NCI-H748 (cell line): ENCODE measurements at regions not wholly inside any gene's neighbourhood (a gene's known extent, or its start where the extent isn't known, plus 50 kb on each side); places are given as distances from the start of the nearest gene placed in this dataset.
"Not testable (repeated sequence)": the region's sequence is repeated elsewhere in the genome, so short reads cannot be mapped to it uniquely, and the experiment has no call there.

Source experiments
- DNase-seq: peaks from one replicate; lab custom pipeline; 2025; ENCODE audit not compliant: unreplicated experiment; lab: John Stamatoyannopoulos, UW

DNA sequence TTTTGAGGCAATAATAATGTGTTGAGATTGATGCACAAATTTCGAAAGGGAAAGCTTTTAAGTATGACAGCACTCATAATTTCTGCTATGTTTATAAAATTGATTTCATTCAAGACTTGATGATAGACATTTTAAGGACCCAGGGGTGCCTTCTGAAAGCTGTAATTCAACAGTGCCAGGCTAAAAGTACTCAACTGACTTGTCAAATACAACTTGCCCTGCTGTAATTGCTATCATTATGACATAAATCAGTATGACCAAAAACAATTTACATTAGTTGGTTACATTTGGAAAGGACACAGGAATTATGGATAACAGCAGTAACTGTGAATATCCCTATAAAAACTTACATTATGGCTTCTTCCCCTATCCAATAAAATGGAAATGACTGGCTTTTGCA lies 178.9 kb downstream of the MMUT start:
- peak; percentile 70 for DNase-seq

DNA sequence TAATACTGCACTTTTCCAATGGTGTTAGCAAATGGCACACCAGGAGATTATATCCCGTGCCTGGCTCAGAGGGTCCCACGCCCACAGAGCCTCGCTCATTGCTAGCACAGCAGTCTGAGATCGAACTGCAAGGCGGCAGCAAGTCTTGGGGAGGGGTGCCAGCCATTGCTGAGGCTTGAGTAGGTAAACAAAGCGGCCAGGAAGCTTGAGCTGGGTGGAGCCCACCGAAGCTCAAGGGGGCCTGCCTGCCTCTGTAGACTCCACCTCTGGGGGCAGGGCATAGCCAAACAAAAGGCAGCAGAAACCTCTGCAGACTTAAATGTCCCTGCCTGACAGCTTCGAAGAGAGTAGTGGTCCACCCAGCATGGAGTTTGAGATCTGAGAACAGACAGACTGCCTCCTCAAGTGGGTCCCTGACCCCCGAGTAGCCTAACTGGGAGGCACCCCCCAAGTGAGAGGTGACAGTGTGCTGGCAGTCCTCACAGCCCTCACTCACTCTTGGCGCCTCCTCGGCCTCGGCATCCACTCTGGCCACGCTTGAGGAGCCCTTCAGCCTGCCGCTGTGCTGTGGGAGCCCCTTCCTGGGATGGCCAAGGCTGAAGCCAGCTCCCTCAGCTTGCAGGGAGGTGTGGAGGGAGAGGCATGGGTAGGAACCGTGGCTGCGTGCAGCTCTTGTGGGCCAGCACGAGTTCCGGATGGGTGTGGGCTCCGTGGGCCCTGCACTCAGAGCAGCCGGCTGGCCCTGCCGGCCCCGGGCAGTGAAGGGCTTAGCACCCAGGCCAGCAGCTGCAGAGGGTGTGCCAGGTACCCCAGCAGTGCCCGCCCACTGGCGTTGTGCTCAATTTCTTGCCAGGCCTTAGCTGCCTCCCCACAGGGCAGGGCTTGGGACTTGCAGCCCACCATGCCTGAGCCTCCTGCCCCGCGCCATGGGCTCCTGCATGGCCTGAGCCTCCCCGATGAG lies 188.0 kb downstream of the MMUT start:
- DNase-seq = not testable (repeated sequence)

- DNase-seq = no peak
Observed at GRCh38 chr6:49269190-49269589, 193.9 kb downstream of the MMUT start.

GRCh38 chr6:49264909-49265308 lies 198.1 kb downstream of the MMUT start:
- peak; percentile 57 for DNase-seq

- DNase-seq = no peak
Observed at GRCh38 chr6:49264496-49264895, 198.6 kb downstream of the MMUT start.

DNA sequence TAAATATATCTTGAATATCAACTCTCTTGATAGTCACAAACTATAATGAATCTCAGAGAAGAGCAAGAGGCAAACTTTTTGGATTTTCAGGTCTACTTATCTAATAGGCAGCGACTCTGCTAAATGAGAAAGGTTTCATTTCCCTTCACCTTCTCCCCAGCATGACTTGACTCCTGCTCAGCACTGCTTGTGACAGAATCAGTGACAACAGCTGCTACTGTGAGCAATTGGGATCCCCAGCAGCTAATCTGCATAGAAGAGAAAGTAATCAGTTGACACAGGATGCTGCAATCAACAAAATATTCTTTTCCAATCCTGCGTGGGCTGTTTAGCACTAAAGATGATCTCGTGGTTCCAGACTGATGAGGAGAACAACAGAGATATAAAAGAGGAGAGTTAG lies 205.5 kb downstream of the MMUT start:
- no peak for DNase-seq

- DNase-seq = no peak
Observed at GRCh38 chr6:49255335-49255734, 207.7 kb downstream of the MMUT start.

DNA sequence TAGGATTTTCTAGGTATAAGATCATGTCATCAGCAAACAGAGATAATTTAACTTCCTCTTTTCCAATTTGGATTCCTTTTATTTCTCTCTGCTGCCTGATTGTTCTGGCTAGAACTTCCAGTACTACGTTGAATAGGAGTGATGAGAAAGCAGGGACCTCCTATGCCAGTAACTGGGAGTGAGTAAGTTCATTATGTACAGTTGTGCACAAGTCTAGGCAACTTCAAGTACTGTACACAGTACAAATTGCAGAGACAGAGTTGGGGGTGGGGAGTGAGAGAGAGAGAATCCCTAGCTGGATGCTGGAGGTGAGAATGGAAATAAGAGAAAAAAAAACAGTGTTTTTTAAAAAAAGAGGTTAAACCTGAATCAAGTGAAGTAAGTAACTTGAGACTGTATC lies 210.2 kb downstream of the MMUT start:
- DNase-seq = no peak

- DNase-seq = no peak
Observed at GRCh38 chr6:49233483-49233882, 229.6 kb downstream of the MMUT start.

- no peak for DNase-seq
Observed at GRCh38 chr6:49225471-49225870, 237.6 kb downstream of the MMUT start.

- no peak for DNase-seq
Observed at GRCh38 chr6:49220293-49220692, 242.8 kb downstream of the MMUT start.

DNA sequence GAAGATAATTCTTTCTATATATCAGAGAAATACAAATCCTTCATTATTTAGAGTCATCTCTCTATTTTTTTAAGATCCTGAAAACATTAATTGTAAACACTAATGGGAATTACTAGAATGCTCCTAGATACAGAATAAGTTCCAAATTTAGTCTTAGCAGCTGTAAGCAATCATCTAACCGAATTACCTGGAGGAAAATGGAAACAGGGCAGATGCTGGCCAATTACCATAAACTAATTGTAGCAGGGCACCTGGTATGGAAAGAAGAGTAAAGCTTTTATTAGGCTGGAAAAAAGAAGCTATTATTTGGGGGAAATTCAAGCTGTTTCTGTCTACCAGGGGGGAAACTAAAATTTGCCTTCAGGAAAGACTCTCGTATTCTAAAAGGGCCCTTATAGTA lies 257.5 kb downstream of the MMUT start:
- peak; percentile 91 for DNase-seq

GRCh38 chr6:49202924-49203536 lies 260.0 kb downstream of the MMUT start:
- DNase-seq = no peak

DNA sequence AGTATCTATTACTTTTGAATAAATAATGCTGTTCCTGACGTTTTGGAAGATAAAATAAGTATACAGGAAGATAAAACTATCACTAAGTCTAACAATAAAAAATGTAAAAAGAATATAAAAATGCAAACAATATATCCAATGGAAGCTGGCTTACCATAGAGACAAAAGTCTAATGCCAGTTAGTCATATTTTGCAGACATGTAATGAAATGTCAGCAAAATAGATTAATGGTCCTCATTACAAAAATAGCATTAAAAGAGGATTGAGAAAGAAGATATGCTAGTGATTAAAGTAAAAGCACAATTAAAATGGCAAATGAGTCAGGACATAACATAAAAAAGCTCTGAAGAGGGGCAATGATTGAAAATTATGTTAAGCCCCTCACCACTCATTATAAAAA lies 265.0 kb downstream of the MMUT start:
- no peak for DNase-seq

DNA sequence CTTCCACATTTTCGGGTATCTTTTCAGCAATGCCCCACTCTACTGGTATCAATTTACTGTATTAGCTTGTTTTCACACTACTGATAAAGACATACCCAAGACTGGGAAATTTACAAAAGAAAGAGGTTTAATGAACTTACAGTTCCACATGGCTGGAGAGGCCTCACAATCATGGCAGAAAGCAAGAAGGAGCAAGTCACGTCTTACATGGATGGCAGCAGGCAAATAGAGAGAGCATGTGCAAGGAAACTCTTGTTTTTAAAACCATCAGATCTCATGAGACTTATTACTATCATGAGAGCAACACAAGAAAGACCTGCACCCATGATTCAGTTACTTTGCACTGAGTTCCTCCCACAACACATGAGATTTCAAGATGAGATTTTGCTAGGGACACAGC lies 300.7 kb downstream of the MMUT start:
- not testable (repeated sequence) for DNase-seq

DNA sequence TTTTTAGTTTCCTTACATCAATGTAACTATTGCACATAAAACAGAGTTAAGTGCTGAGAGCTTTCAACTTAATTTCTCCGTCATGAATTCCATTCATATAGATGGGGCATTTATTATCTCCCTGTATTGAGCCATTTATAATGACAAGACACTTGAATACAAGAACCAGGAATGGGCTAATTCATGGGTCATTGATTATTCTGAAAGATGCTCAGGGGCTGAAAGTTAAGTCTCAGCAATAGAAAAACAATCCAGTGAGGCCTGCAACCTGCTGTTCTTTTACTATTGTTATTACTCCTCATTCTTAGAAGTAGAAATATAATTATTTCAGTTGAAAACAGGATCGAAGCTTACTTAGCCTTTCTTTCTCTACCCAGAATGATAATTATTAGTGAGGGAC lies 307.7 kb downstream of the MMUT start:
- no peak for DNase-seq

DNA sequence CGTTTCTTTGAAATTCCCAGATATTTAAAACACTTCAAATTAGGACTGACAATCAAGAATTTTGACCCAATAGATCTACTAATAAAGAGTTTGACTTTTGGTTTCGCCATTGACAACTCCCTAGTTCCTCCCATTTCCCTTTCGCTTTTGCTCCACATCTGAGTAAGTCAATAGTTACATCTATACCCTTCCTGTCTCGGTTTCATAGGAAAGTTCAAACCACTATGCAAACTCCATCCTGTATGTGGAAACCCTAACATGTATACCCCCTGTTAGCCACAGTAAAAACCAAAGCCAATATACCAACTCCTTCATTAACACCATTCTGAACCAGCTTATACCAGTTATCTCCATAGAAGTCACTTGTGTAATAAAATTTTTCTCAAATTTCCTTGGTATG lies 311.1 kb downstream of the MMUT start:
- DNase-seq = no peak

- DNase-seq = no peak
Observed at GRCh38 chr6:49151461-49151860, 311.6 kb downstream of the MMUT start.

GRCh38 chr6:49151033-49151432 lies 312.0 kb downstream of the MMUT start:
- no peak for DNase-seq

DNA sequence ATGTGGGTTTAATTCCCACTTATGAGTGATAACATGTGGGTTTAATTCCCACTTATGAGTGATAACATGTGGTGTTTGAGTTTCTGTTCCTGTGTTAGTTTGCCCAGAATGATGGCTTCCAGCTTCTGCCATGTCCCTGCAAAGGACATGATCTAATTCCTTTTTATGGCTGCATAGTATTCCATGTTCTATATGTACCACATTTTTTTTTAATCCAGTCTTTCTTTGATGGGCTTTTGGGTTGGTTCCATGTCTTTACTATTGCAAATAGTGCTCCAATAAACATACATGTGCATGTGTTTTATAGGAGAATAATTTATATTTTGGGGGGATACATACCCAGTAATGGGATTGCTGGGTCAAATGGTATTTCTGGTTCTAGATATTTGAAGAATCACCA lies 317.8 kb downstream of the MMUT start:
- DNase-seq = no peak

DNA sequence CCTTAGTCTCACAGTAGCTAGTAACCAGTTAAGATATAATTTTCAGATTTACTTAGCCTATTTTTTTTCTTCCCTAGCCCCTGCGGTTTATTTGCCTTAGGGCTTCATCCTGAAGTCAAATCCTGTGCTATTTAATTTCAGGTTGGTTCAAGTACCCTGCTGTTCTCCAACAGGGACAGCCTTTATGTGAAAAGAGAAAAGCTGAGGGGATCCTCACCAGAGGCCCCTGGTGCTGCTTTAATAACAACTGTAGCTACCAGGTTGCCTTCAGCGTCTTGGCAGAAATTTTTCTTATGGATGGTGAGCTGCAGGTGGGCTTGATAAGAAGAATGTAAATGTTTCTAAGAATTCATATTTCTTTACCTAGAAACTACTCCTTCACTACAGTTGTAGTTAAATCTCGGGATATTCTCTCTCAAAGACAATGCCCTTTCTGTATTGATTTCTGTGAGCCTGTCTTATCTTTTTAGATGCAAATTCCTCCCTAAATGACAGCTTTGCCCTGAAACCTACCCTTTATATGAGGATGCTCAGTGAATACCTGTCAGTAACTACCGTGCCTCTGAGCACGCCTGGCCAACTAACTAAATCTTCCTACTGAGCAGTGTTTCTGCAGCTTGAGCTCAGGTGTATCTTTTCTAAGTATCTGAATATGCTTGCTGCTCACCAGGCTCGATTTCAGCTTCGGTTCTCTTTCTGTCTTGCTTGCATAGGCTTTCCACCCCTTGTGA lies 320.5 kb downstream of the MMUT start:
- DNase-seq = no peak

GRCh38 chr6:49121970-49122369 lies 341.1 kb downstream of the MMUT start:
- no peak for DNase-seq
